ENCODE measurements at regions not wholly inside any gene's neighbourhood (a gene's known extent, or its start where the extent isn't known, plus 50 kb on each side); places are given as distances from the start of the nearest gene placed in this dataset.

DNA sequence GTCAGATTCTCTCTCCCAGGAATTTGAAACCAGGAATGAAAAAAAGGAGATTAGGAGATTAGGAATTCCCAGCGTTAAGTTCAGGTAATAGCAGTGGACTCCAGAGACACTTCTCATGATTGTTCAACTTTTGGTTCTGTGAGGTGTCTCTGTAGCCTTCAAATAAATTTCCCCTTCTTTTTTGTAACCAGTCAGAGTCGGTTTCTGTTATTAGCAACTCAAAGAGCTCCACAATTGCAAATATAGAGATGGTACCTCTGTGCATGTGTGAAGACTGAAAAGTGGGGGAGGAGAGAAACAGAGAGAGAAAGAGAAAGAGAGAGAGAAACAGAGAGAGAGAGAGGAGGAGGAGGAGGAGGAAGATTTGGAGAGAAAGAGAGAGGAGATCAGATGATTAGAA lies 112.8 kb upstream of the STEAP1B start:
- TF ChIP-seq POLR2A (IDR thresholded peaks at IDR 0.05; ENCODE audit: low read length): no peak
- TF ChIP-seq GATA1 (IDR thresholded peaks at IDR 0.05; ENCODE audit: low read depth, low read length): no peak
